ENCODE measurements at regions not wholly inside any gene's neighbourhood (a gene's known extent, or its start where the extent isn't known, plus 50 kb on each side); places are given as distances from the start of the nearest gene placed in this dataset.

DNA sequence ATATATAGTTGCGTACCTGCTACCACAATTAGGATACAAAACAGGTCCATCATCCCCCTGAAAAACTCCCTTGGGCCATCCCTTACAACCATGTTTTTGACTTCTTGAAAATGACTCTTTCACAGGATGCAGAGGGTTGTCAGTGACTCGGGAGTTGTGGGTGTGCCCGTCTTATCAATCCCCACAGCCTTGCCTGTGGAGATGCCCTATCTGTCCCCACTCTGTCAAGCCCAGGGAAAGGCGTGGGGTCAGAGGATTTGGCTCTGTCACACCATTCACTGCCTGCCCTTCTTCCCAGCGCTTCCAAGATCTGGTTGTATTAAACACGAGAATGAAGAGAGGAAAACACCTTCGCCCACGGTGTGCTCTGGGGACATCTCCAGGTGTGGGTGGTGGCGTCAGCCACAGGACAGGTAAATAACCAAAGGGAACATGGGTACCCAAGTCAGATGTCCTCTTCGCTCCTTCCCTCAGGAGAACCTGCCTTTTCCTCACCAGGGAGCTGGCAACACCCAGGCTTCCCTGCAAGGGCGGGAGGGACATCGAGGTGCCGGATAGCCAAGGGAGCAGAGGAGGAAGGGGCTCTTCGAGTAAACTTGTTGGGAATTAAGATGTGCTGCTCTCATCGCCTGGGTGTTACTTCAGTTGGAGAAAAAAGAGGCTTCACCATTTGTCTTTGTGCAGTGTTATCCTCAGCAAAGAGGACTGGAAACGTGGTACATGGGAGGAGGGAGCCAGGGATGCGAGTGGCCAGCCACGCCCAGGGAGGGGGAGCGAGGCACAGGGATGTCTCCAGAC is 100.3 kb downstream of the B3GNT2 start:
- ChIA-PET CTCF (interaction anchor here (0.5 to 1.3 kb wide), 2 partner anchors 9 to 13 kb away, joined by 3 to 5 read pairs; no protein-coding TSS in a partner anchor), POLR2A (no interaction called here)
- H3K27me3 ChIP-seq (ENCODE audit: control insufficient read depth, insufficient read depth, low read length) = peaks cover 2% of the 10 kb centered on the region
- TF ChIP-seq, protein P1, sequence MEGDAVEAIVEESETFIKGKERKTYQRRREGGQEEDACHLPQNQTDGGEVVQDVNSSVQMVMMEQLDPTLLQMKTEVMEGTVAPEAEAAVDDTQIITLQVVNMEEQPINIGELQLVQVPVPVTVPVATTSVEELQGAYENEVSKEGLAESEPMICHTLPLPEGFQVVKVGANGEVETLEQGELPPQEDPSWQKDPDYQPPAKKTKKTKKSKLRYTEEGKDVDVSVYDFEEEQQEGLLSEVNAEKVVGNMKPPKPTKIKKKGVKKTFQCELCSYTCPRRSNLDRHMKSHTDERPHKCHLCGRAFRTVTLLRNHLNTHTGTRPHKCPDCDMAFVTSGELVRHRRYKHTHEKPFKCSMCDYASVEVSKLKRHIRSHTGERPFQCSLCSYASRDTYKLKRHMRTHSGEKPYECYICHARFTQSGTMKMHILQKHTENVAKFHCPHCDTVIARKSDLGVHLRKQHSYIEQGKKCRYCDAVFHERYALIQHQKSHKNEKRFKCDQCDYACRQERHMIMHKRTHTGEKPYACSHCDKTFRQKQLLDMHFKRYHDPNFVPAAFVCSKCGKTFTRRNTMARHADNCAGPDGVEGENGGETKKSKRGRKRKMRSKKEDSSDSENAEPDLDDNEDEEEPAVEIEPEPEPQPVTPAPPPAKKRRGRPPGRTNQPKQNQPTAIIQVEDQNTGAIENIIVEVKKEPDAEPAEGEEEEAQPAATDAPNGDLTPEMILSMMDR (IDR thresholded peaks at IDR 0.05; ENCODE audit: insufficient read depth, low read depth, low read length) = no peak
- no peak for DNase-seq (ENCODE audit: low read depth)
- no peak overlapping the region for H3K4me3 ChIP-seq (ENCODE audit: low read depth, low read length)
- no peaks in the 10 kb centered on the region; the same call in 1 of the 2 replicates for H3K36me3 ChIP-seq (ENCODE audit: control insufficient read depth, insufficient read depth, low read length)

DNA sequence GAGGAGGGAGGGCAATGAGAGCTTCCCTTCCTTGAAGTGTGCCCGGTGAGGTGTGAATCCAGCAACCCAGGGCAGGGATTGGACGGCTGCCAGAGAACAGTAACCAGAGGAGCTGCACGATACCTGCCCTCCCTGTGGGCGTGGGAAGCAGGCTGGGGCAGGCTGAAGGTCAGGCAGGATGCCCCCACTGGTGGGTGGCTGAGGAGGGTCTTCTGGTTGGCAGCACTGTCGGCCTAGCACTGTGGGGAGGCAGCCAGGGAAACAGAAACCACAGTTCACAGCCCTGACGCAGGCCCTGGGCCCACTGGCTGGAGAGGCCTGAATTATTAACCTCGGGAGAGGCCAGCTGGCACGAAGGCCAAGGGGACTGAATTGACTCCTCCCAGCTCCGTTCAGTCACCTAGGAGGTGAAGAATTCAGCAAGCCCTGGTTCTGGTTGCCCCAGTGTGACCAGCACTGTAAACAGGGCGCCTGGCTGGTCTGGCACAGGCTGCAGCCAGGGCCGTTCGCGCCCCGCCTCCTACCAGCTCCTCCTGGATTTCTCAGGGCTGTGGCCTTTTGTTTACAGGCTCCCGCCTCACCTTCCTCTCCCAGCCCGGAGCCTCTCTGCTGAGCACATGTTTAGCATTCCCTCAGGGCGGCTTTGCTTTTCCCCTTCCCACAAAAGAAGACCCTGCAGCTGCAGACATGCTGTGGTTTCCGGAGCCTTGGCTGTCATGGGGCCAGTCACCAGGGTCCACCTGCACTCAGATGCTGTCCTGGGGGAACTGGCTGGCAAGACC is 97.8 kb downstream of the B3GNT2 start:
- no peak overlapping the region for H3K4me3 ChIP-seq (ENCODE audit: low read depth, low read length)
- TF ChIP-seq, protein P1 (IDR thresholded peaks at IDR 0.05; ENCODE audit: insufficient read depth, low read depth, low read length) = no peak
- no peak for DNase-seq (ENCODE audit: low read depth)
- peaks cover 2% of the 10 kb centered on the region for H3K27me3 ChIP-seq (ENCODE audit: control insufficient read depth, insufficient read depth, low read length)
- CTCF ChIA-PET = interaction anchor here (0.7 kb wide), 1 partner anchor 40 kb away, joined by 3 read pairs; no protein-coding TSS in a partner anchor
- POLR2A ChIA-PET = no interaction called here
- H3K36me3 ChIP-seq (ENCODE audit: control insufficient read depth, insufficient read depth, low read length) = no peaks in the 10 kb centered on the region; the same call in 1 of the 2 replicates

DNA sequence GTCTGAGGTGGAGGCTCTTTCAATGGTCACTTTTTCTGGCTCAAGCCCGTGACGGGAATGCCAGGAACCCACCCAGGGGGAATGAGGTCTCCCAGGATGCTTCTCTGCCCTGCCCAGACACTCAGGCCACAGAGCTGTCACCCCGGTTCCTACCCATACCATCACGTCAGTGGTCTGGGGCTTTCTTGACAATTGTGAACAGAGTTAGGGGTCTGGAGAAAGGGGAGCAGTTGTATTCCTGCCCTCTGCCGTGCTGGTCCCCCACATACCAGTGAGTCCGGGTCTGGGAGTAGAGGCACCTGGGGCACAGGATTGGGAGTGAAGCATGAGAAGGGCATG is 97.2 kb downstream of the B3GNT2 start:
- Histone ChIP-seq H3K27me3 (ENCODE audit: control insufficient read depth, insufficient read depth, low read length) (peaks cover 2% of the 10 kb centered on the region), H3K36me3 (ENCODE audit: control insufficient read depth, insufficient read depth, low read length) (no peaks in the 10 kb centered on the region; the same call in 1 of the 2 replicates), H3K4me3 (ENCODE audit: low read depth, low read length) (no peak overlapping the region)
- TF ChIP-seq, protein P1 (IDR thresholded peaks at IDR 0.05; ENCODE audit: insufficient read depth, low read depth, low read length) = no peak
- no peak for DNase-seq (ENCODE audit: low read depth)
- ChIA-PET POLR2A (no interaction called here), CTCF (no interaction called here)

DNA sequence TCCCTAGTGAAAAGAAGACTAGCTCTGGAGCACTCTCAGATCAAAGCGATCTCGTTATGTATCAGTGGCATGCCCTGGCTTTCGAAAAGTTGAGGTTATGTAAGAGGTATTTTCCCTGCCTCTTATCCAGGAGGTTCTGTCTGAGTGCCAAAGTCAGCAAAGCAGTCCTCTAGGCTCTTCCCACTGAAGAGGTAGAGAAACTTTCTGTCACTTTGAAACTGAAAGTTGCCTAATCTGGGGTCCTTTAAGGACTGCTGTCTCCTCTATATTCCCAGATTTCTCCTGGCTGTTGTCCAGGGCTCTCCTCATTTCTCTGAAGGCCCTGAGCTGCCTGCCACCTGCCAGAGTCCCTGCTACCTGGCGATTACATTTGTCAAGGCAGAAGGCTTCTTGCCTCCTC is 96.3 kb downstream of the B3GNT2 start:
- Histone ChIP-seq H3K36me3 (ENCODE audit: control insufficient read depth, insufficient read depth, low read length) (no peaks in the 10 kb centered on the region; the same call in 1 of the 2 replicates), H3K4me3 (ENCODE audit: low read depth, low read length) (no peak overlapping the region), H3K27me3 (ENCODE audit: control insufficient read depth, insufficient read depth, low read length) (no peaks in the 10 kb centered on the region; the same call in 1 of the 2 replicates)
- POLR2A ChIA-PET = no interaction called here
- TF ChIP-seq, protein P1 (IDR thresholded peaks at IDR 0.05; ENCODE audit: insufficient read depth, low read depth, low read length) = no peak
- CTCF ChIA-PET = no interaction called here
- no peak for DNase-seq (ENCODE audit: low read depth)

DNA sequence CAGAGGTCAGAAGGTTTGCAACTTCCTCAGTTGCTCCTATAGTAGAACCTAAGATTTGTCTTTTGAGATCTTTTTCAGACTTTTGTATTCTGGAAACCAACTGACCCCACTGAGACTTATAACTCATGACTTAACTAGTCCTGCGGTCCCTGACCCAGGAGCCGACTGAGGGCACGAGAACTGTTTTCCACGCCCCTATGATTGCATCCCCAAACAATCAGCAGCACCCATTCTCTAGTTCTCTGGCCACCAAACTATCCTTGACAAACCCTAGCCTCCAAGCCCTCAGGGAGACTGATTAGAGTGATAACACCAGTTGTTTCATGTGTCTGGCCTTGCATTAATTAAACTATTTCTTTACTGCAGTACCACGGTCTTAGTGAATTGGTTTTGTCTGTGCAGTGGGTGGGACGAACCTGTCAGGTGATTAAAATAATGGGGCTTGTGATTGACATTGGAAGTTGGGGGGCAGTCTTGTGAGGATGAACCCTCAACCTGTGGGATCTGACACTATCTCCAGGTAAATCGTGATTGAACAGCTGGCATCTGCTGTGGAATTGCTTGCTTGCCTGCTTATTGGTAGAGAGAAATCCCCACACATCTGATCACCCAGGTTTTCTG is 95.7 kb downstream of the B3GNT2 start:
- CTCF ChIA-PET = no interaction called here
- Histone ChIP-seq H3K36me3 (ENCODE audit: control insufficient read depth, insufficient read depth, low read length) (no peaks in the 10 kb centered on the region; the same call in 1 of the 2 replicates), H3K27me3 (ENCODE audit: control insufficient read depth, insufficient read depth, low read length) (no peaks in the 10 kb centered on the region; the same call in 1 of the 2 replicates), H3K4me3 (ENCODE audit: low read depth, low read length) (no peak overlapping the region)
- no peak for DNase-seq (ENCODE audit: low read depth)
- POLR2A ChIA-PET = no interaction called here
- TF ChIP-seq, protein P1 (IDR thresholded peaks at IDR 0.05; ENCODE audit: insufficient read depth, low read depth, low read length) = no peak

Data from BJ (cell line).